GM23338 (cell line): ENCODE measurements at regions not wholly inside any gene's neighbourhood (a gene's known extent, or its start where the extent isn't known, plus 50 kb on each side); places are given as distances from the start of the nearest gene placed in this dataset.

ENCODE experiments used
- ATAC-seq: fragments of 200-7000 bp; cut with Tn5 transposase; 3 replicates; pipeline ENCODE4 v1.9.1; 2020
- DNase-seq: peaks from one replicate; pipeline ENCODE4 v3.0.0-alpha.2; 2015; ENCODE audit warnings: low spot score
- H2AFZ ChIP-seq: fragments of 200-600 bp; sonication (generic); 2 replicates; pipeline ENCODE4 v1.8.0; 2016; ENCODE audit warnings: antibody characterized with exemption, mild to moderate bottlenecking, moderate library complexity
- H3F3A ChIP-seq: fragments of 200-600 bp; sonication (generic); replicated peaks from 2 replicates; pipeline ENCODE4 v1.8.0; 2017; ENCODE audit warnings: antibody characterized with exemption, mixed run types, low read depth
- H3K27ac ChIP-seq: fragments of 200-600 bp; sonication (generic); 2 replicates; pipeline ENCODE4 v1.6.1; 2016; ENCODE audit warnings: low read depth
- H3K27me3 ChIP-seq: fragments of 200-600 bp; sonication (generic); 2 replicates; pipeline ENCODE4 v1.8.0; 2016; ENCODE audit warnings: mild to moderate bottlenecking, mixed run types, moderate library complexity; ENCODE audit not compliant: insufficient read depth
- H3K36me3 ChIP-seq: fragments of 200-600 bp; sonication (generic); 2 replicates; pipeline ENCODE4 v1.8.0; 2016; ENCODE audit warnings: mild to moderate bottlenecking; ENCODE audit not compliant: insufficient read depth
- H3K4me1 ChIP-seq: fragments of 200-600 bp; sonication (generic); 2 replicates; pipeline ENCODE4 v1.8.0; 2016; ENCODE audit warnings: mild to moderate bottlenecking, moderate library complexity; ENCODE audit not compliant: insufficient read depth
- H3K4me2 ChIP-seq: fragments of 200-600 bp; sonication (generic); 2 replicates; pipeline ENCODE4 v1.7.1; 2017; ENCODE audit warnings: mixed run types
- H3K4me3 ChIP-seq: fragments of 200-600 bp; sonication (generic); 2 replicates; pipeline ENCODE4 v1.6.1; 2016; ENCODE audit warnings: mixed run types
- H3K79me2 ChIP-seq: fragments of 200-600 bp; sonication (generic); replicated peaks from 2 replicates; pipeline ENCODE4 v1.8.0; 2017; ENCODE audit warnings: mild to moderate bottlenecking; ENCODE audit not compliant: insufficient read depth
- H3K9me2 ChIP-seq: fragments of 200-600 bp; sonication (generic); 2 replicates; pipeline ENCODE4 v1.8.0; 2017; ENCODE audit not compliant: insufficient read depth
- H4K20me1 ChIP-seq: fragments of 200-600 bp; sonication (generic); replicated peaks from 2 replicates; pipeline ENCODE4 v1.8.0; 2017; ENCODE audit warnings: mild to moderate bottlenecking; ENCODE audit not compliant: insufficient read depth
- H3K27ac Mint-ChIP-seq: 2 replicates; pipeline ENCODE4 v1.8.0; 2020; ENCODE audit warnings: inconsistent platforms, mild to moderate bottlenecking, moderate library complexity, mixed read lengths
- H3K27me3 Mint-ChIP-seq: 3 replicates; pipeline ENCODE4 v1.8.0; 2022; ENCODE audit warnings: low read depth, mild to moderate bottlenecking, moderate library complexity, mixed read lengths, inconsistent platforms; ENCODE audit not compliant: insufficient read depth, poor library complexity
- H3K36me3 Mint-ChIP-seq: 3 replicates; pipeline ENCODE4 v1.8.0; 2021; ENCODE audit warnings: low read depth, mild to moderate bottlenecking, inconsistent platforms, moderate library complexity, mixed read lengths
- H3K4me1 Mint-ChIP-seq: 3 replicates; pipeline ENCODE4 v1.8.0; 2020; ENCODE audit warnings: mild to moderate bottlenecking, inconsistent platforms, mixed read lengths
- H3K4me3 Mint-ChIP-seq: 3 replicates; pipeline ENCODE4 v1.8.0; 2021; ENCODE audit warnings: moderate library complexity, mild to moderate bottlenecking, inconsistent platforms, mixed read lengths
- H3K9me3 Mint-ChIP-seq: 3 replicates; pipeline ENCODE4 v1.8.0; 2020; ENCODE audit warnings: moderate library complexity, mild to moderate bottlenecking, inconsistent platforms, mixed read lengths
- CREB1 ChIP-seq: fragments of 250-450 bp; sonication (Bioruptor Pico); IDR thresholded peaks from 2 replicates; pipeline ENCODE4 v1.5.0; 2020; ENCODE audit warnings: low read depth, mild to moderate bottlenecking, moderate library complexity
- EZH2phosphoT487 ChIP-seq: fragments of 200-600 bp; sonication (generic); IDR thresholded peaks from one replicate; pipeline ENCODE4 v1.8.1; 2018; ENCODE audit warnings: antibody characterized with exemption; ENCODE audit not compliant: unreplicated experiment
- JUNB ChIP-seq: IDR thresholded peaks from one replicate; pipeline ENCODE4 v1.6.1; 2016; ENCODE audit warnings: antibody characterized with exemption; ENCODE audit not compliant: unreplicated experiment
- POLR2AphosphoS5 ChIP-seq: IDR thresholded peaks from 2 replicates; pipeline ENCODE4 v1.6.1; 2016; ENCODE audit warnings: antibody characterized with exemption, low read depth
- TF ChIP-seq, protein P1 (sequence below): fragments of 250-450 bp; sonication (Bioruptor Pico); IDR thresholded peaks from 2 replicates; pipeline ENCODE4 v1.5.0; 2020; ENCODE audit warnings: mild to moderate bottlenecking, moderate library complexity
- TF ChIP-seq, protein P2 (sequence below): IDR thresholded peaks from 2 replicates; pipeline ENCODE4 v1.6.1; 2016; ENCODE audit warnings: antibody characterized with exemption

DNA sequence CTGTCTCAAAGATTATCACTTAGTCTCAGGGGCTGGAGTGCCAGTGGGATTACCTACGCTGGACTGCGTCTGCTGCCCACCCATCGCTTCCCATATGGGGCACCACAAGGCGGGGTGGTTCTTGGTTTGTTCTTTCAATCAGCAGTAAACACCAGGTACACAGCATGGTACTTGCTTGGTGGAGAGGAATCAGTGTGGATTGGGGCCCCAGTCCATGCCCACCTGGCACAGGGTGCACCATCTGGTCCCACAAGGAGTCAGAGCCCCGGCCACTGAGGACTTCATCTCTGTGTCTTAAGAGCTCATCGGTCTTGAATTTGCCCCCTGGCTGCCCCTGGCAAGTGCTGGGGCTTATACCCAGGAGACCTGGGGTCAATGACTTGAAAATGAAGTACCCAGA lies 96.2 kb downstream of the GLI2 start (continued):
- TF ChIP-seq, protein P1, sequence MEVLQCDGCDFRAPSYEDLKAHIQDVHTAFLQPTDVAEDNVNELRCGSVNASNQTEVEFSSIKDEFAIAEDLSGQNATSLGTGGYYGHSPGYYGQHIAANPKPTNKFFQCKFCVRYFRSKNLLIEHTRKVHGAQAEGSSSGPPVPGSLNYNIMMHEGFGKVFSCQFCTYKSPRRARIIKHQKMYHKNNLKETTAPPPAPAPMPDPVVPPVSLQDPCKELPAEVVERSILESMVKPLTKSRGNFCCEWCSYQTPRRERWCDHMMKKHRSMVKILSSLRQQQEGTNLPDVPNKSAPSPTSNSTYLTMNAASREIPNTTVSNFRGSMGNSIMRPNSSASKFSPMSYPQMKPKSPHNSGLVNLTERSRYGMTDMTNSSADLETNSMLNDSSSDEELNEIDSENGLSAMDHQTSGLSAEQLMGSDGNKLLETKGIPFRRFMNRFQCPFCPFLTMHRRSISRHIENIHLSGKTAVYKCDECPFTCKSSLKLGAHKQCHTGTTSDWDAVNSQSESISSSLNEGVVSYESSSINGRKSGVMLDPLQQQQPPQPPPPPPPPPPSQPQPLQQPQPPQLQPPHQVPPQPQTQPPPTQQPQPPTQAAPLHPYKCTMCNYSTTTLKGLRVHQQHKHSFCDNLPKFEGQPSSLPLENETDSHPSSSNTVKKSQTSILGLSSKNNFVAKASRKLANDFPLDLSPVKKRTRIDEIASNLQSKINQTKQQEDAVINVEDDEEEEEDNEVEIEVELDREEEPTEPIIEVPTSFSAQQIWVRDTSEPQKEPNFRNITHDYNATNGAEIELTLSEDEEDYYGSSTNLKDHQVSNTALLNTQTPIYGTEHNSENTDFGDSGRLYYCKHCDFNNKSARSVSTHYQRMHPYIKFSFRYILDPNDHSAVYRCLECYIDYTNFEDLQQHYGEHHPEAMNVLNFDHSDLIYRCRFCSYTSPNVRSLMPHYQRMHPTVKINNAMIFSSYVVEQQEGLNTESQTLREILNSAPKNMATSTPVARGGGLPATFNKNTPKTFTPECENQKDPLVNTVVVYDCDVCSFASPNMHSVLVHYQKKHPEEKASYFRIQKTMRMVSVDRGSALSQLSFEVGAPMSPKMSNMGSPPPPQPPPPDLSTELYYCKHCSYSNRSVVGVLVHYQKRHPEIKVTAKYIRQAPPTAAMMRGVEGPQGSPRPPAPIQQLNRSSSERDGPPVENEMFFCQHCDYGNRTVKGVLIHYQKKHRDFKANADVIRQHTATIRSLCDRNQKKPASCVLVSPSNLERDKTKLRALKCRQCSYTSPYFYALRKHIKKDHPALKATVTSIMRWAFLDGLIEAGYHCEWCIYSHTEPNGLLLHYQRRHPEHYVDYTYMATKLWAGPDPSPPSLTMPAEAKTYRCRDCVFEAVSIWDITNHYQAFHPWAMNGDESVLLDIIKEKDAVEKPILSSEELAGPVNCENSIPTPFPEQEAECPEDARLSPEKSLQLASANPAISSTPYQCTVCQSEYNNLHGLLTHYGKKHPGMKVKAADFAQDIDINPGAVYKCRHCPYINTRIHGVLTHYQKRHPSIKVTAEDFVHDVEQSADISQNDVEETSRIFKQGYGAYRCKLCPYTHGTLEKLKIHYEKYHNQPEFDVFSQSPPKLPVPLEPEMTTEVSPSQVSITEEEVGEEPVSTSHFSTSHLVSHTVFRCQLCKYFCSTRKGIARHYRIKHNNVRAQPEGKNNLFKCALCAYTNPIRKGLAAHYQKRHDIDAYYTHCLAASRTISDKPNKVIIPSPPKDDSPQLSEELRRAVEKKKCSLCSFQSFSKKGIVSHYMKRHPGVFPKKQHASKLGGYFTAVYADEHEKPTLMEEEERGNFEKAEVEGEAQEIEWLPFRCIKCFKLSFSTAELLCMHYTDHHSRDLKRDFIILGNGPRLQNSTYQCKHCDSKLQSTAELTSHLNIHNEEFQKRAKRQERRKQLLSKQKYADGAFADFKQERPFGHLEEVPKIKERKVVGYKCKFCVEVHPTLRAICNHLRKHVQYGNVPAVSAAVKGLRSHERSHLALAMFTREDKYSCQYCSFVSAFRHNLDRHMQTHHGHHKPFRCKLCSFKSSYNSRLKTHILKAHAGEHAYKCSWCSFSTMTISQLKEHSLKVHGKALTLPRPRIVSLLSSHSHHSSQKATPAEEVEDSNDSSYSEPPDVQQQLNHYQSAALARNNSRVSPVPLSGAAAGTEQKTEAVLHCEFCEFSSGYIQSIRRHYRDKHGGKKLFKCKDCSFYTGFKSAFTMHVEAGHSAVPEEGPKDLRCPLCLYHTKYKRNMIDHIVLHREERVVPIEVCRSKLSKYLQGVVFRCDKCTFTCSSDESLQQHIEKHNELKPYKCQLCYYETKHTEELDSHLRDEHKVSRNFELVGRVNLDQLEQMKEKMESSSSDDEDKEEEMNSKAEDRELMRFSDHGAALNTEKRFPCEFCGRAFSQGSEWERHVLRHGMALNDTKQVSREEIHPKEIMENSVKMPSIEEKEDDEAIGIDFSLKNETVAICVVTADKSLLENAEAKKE (CRISPR knock-in tag): no peak
- TF ChIP-seq CREB1: no peak
- no peak for TF ChIP-seq POLR2AphosphoS5
- TF ChIP-seq JUNB: no peak

GRCh38 chr2:120832296-120833070 lies 96.8 kb downstream of the GLI2 start:
- Mint-ChIP-seq H3K27me3 (peaks cover 8% of the 10 kb centered on the region), H3K36me3 (peaks cover 9% of the 10 kb centered on the region), H3K4me3 (no peak overlapping the region), H3K4me1 (peaks cover 37% of the 10 kb centered on the region), H3K27ac (no peak overlapping the region), H3K9me3 (no peaks in the 10 kb centered on the region; the same call in 2 of the 3 replicates)
- H3K36me3 ChIP-seq: no peaks in the 10 kb centered on the region
- H2AFZ ChIP-seq: no peak overlapping the region
- DNase-seq: no peak
- H3K9me2 ChIP-seq: no peaks in the 10 kb centered on the region
- H3K4me2 ChIP-seq: no peak overlapping the region
- ATAC-seq: no peak
- H3K4me3 ChIP-seq: no peak overlapping the region
- peaks cover 35% of the 10 kb centered on the region for H4K20me1 ChIP-seq
- H3F3A ChIP-seq: 0 out of 2 replicates have a peak, but pooled peaks cover 4% of the 10 kb centered on the region
- H3K4me1 ChIP-seq: peaks cover 39% of the 10 kb centered on the region
- no peak overlapping the region for H3K27ac ChIP-seq
- H3K79me2 ChIP-seq: peaks cover 90% of the 10 kb centered on the region
- no peaks in the 10 kb centered on the region for H3K27me3 ChIP-seq
- TF ChIP-seq EZH2phosphoT487: no peak
- no peak for TF ChIP-seq CREB1
- TF ChIP-seq, protein P2, sequence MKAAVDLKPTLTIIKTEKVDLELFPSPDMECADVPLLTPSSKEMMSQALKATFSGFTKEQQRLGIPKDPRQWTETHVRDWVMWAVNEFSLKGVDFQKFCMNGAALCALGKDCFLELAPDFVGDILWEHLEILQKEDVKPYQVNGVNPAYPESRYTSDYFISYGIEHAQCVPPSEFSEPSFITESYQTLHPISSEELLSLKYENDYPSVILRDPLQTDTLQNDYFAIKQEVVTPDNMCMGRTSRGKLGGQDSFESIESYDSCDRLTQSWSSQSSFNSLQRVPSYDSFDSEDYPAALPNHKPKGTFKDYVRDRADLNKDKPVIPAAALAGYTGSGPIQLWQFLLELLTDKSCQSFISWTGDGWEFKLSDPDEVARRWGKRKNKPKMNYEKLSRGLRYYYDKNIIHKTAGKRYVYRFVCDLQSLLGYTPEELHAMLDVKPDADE: no peak
- TF ChIP-seq, protein P1 (CRISPR knock-in tag): no peak
- TF ChIP-seq POLR2AphosphoS5: no peak
